Ishikawa (cell line): ENCODE measurements at regions not wholly inside any gene's neighbourhood (a gene's known extent, or its start where the extent isn't known, plus 50 kb on each side); places are given as distances from the start of the nearest gene placed in this dataset.

Experiments
- CEBPB ChIP-seq: IDR thresholded peaks from 2 replicates; pipeline ENCODE4 v1.6.1; 2012
- CREB1 ChIP-seq: IDR thresholded peaks from 2 replicates; pipeline ENCODE4 v1.6.1; 2012; ENCODE audit warnings: low read depth
- EGR1 ChIP-seq: IDR thresholded peaks from 2 replicates; pipeline ENCODE4 v1.6.1; 2012
- EP300 ChIP-seq: IDR thresholded peaks from 2 replicates; pipeline ENCODE4 v1.6.1; 2012; ENCODE audit warnings: borderline replicate concordance
- FOXM1 ChIP-seq: IDR thresholded peaks from 2 replicates; pipeline ENCODE4 v1.6.1; 2012; ENCODE audit warnings: low read depth, borderline replicate concordance
- NFIC ChIP-seq: IDR thresholded peaks from 2 replicates; pipeline ENCODE4 v1.6.1; 2012
- RAD21 ChIP-seq: IDR thresholded peaks from 2 replicates; pipeline ENCODE4 v1.6.1; 2012; ENCODE audit warnings: low read depth
- REST ChIP-seq: IDR thresholded peaks from 2 replicates; pipeline ENCODE4 v1.6.1; 2012; ENCODE audit warnings: low read depth, mild to moderate bottlenecking
- TAF1 ChIP-seq: IDR thresholded peaks from 2 replicates; pipeline ENCODE4 v1.6.1; 2012; ENCODE audit warnings: low read depth, mild to moderate bottlenecking
- TCF12 ChIP-seq: IDR thresholded peaks from 2 replicates; pipeline ENCODE4 v1.6.1; 2012; ENCODE audit warnings: low read depth
- TEAD4 ChIP-seq: IDR thresholded peaks from 2 replicates; pipeline ENCODE4 v1.6.1; 2012
- USF1 ChIP-seq: IDR thresholded peaks from 2 replicates; pipeline ENCODE4 v1.6.1; 2012
- YY1 ChIP-seq: IDR thresholded peaks from 2 replicates; pipeline ENCODE4 v1.6.1; 2012; ENCODE audit warnings: low read depth
- ZBTB7A ChIP-seq: IDR thresholded peaks from 2 replicates; pipeline ENCODE4 v1.6.1; 2012; ENCODE audit warnings: low read depth
- TF ChIP-seq, protein P1 (sequence below): IDR thresholded peaks from 2 replicates; pipeline ENCODE4 v1.6.1; 2012

GRCh38 chr5:130243641-130244040 is 339.4 kb downstream of the CHSY3 start:
- no peak for TF ChIP-seq EGR1
- no peak for TF ChIP-seq ZBTB7A
- no peak for TF ChIP-seq USF1
- TF ChIP-seq CEBPB: no peak
- no peak for TF ChIP-seq NFIC
- TF ChIP-seq RAD21: no peak
- TF ChIP-seq TAF1: no peak
- TF ChIP-seq, protein P1, sequence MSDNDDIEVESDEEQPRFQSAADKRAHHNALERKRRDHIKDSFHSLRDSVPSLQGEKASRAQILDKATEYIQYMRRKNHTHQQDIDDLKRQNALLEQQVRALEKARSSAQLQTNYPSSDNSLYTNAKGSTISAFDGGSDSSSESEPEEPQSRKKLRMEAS: no peak
- TF ChIP-seq REST: no peak
- no peak for TF ChIP-seq CREB1
- no peak for TF ChIP-seq EP300

DNA sequence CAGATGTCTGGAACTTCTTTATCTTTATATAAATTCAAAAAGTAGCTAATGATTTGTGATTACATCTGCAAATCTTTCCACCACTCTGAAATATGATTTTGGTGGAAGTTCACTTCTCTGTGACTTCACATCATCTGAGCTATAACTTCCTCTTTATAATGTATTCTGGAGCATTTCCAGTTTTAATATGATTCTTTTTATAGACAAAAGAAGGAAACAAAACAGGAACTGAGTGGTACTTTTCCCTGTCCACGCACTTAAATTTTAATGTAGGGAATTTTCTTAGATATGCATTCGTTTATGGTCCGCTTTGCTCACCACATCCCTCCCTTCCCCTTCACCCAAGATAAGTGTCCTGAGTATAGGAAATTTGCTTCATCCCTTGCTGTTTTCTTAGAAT is 333.5 kb downstream of the CHSY3 start:
- no peak for TF ChIP-seq TAF1
- TF ChIP-seq, protein P1: no peak
- no peak for TF ChIP-seq YY1
- TF ChIP-seq FOXM1: no peak
- TF ChIP-seq CREB1: no peak
- no peak for TF ChIP-seq USF1
- TF ChIP-seq RAD21: no peak
- no peak for TF ChIP-seq EP300
- TF ChIP-seq ZBTB7A: no peak
- TF ChIP-seq TCF12: no peak
- TF ChIP-seq TEAD4: no peak
- TF ChIP-seq NFIC: no peak
- TF ChIP-seq EGR1: no peak
